Choroid plexus epithelial cell (primary cell): ENCODE measurements at regions not wholly inside any gene's neighbourhood (a gene's known extent, or its start where the extent isn't known, plus 50 kb on each side); places are given as distances from the start of the nearest gene placed in this dataset.

Experiments
- DNase-seq: peaks from one replicate; pipeline ENCODE4 v3.0.0-alpha.2; 2010; ENCODE audit warnings: low read depth
- H3K4me3 ChIP-seq: 2 replicates; pipeline ENCODE4 v1.5.1; 2011; ENCODE audit warnings: low read depth, mild to moderate bottlenecking, control low read depth, low read length, moderate library complexity
- CTCF ChIP-seq: conservative IDR thresholded peaks from 2 replicates; pipeline ENCODE4 v1.5.1; 2011; ENCODE audit warnings: low read depth, mild to moderate bottlenecking, control low read depth, inconsistent platforms, low read length, moderate library complexity

- DNase-seq = no peak
- no peak for TF ChIP-seq CTCF
- H3K4me3 ChIP-seq = no peak overlapping the region
Measured at GRCh38 chr11:10634407-10634806, 59.1 kb downstream of the IRAG1 start.

- no peak overlapping the region for H3K4me3 ChIP-seq
- no peak for DNase-seq
- TF ChIP-seq CTCF = no peak
Measured at GRCh38 chr11:10633261-10633660, 60.3 kb downstream of the IRAG1 start.

GRCh38 chr11:10632483-10632882 lies 61.1 kb downstream of the IRAG1 start:
- DNase-seq = no peak
- H3K4me3 ChIP-seq = no peak overlapping the region
- no peak for TF ChIP-seq CTCF

GRCh38 chr11:10631761-10632160 lies 61.8 kb downstream of the IRAG1 start:
- no peak for TF ChIP-seq CTCF
- no peak for DNase-seq
- H3K4me3 ChIP-seq = no peak overlapping the region

GRCh38 chr11:10629411-10630002 lies 61.0 kb upstream of the LYVE1 start:
- no peak overlapping the region for H3K4me3 ChIP-seq
- no peak for DNase-seq
- no peak for TF ChIP-seq CTCF

- H3K4me3 ChIP-seq = no peak overlapping the region
- no peak for TF ChIP-seq CTCF
- DNase-seq = no peak
Measured at GRCh38 chr11:10628508-10629236, 60.2 kb upstream of the LYVE1 start.

- TF ChIP-seq CTCF = no peak
- no peak overlapping the region for H3K4me3 ChIP-seq
- no peak for DNase-seq
Measured at GRCh38 chr11:10627816-10628215, 59.4 kb upstream of the LYVE1 start.
